Natural killer cell (primary cell): ENCODE measurements at regions not wholly inside any gene's neighbourhood (a gene's known extent, or its start where the extent isn't known, plus 50 kb on each side); places are given as distances from the start of the nearest gene placed in this dataset.
"Not testable (repeated sequence)": the region's sequence is repeated elsewhere in the genome, so short reads cannot be mapped to it uniquely, and the experiment has no call there.

Source experiments
- ATAC-seq, 3 donors: fragments of 150-1000 bp in 2 of 3; fragments of 200-7000 bp in 1 of 3; cut with Tn5 transposase; 1 replicate in 1 of 3; 2 replicates in 2 of 3; pipeline ENCODE4 v1.10.0; 2021; ENCODE audit warnings: mild to moderate bottlenecking in 2 of 3, moderate library complexity in 2 of 3
- DNase-seq, 2 donors: peaks; one replicate each; pipeline versions ENCODE4 v3.0.0 to v3.0.0-alpha.2; 2013 to 2021; ENCODE audit warnings: mixed read lengths in 1 of 2
- H3K27ac ChIP-seq: one replicate; pipeline ENCODE4 v1.5.1; 2013; ENCODE audit warnings: mild to moderate bottlenecking, low read length
- H3K27me3 ChIP-seq: one replicate; pipeline ENCODE4 v1.6.1; 2013; ENCODE audit warnings: low read length; ENCODE audit not compliant: control insufficient read depth, insufficient read depth
- H3K36me3 ChIP-seq: one replicate; pipeline ENCODE4 v1.6.1; 2013; ENCODE audit warnings: low read length; ENCODE audit not compliant: control insufficient read depth, insufficient read depth
- H3K4me1 ChIP-seq: one replicate; pipeline ENCODE4 v1.6.1; 2013; ENCODE audit warnings: low read length; ENCODE audit not compliant: control insufficient read depth, insufficient read depth
- H3K4me3 ChIP-seq: one replicate; pipeline ENCODE4 v1.5.1; 2013; ENCODE audit warnings: low read length
- H3K9me3 ChIP-seq: one replicate; pipeline ENCODE4 v1.6.1; 2013; ENCODE audit warnings: low read length; ENCODE audit not compliant: control insufficient read depth, insufficient read depth
- H3K27ac Mint-ChIP-seq, 2 donors: one replicate each; pipeline ENCODE4 v1.8.0; 2022; ENCODE audit warnings: mild to moderate bottlenecking in 2 of 2, mixed read lengths in 2 of 2, moderate library complexity in 1 of 2
- H3K27me3 Mint-ChIP-seq, 2 donors: one replicate each; pipeline ENCODE4 v1.8.0; 2022; ENCODE audit warnings: low read depth in 2 of 2, mixed read lengths in 2 of 2
- H3K36me3 Mint-ChIP-seq: one replicate; pipeline ENCODE4 v1.8.0; 2022; ENCODE audit warnings: mixed read lengths
- H3K4me1 Mint-ChIP-seq, 2 donors: one replicate each; pipeline ENCODE4 v1.8.0; 2022; ENCODE audit warnings: mixed read lengths in 2 of 2
- H3K4me3 Mint-ChIP-seq: one replicate; pipeline ENCODE4 v1.8.0; 2022; ENCODE audit warnings: mild to moderate bottlenecking, moderate library complexity, mixed read lengths
- H3K9me3 Mint-ChIP-seq, 2 donors: one replicate each; pipeline ENCODE4 v1.8.0; 2022; ENCODE audit warnings: mixed read lengths in 2 of 2
- WGBS: methylation state at CpG from one replicate; pipeline ENCODE4 v1.1.7; 2013; ENCODE audit warnings: missing lambda C conversion rate; ENCODE audit not compliant: insufficient coverage; 5-methylcytosine and 5-hydroxymethylcytosine counted together
- intact Hi-C: fragments of 100-400 bp; cut with micrococcal nuclease; formaldehyde crosslinking; loops from one replicate; pipeline ENCODE4 v1.14.2; 2022
- TF ChIP-seq, protein P1 (sequence below): fragments of 200-600 bp; IDR thresholded peaks from one replicate; pipeline ENCODE4 v1.8.0; 2022; ENCODE audit warnings: antibody characterized with exemption

DNA sequence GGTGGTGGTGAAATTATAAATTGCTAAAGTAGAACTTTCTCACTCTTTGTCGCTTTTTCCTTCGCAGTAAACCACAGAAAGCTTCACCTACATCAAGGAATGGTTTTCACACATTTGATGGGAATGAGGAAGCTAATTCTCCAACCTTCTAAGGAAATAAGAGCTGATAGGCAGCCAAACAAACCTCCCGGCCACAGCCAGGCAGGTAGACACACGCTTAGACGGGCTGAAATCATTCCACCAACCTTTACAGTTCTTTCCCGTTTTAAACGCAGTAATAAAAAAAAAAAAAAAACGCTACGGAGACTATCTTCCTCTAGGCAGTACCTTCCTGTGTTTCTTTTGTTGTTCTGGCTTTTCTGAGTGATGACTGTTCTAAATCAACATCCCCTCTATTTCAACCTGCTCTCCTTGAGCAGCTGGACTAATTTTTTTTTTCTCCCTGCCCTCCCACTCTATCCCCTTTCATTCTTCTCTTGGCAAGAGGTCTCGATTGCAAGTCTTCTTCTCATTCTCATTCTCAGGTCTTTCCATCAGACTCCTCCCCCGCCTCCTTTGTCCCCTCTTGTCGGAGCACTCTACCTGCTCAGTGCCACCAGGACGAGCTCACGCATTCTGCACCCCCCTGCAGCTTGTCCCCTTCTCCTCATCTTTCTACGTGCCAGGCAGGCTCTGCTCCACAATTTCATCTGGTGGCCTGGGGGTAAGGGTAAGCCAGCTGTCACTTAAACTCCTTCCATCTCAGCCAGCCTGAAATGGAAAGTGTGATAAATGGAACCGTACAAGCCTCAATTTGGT, 391.1 kb upstream of the MDFIC2 start:
- Mint-ChIP-seq H3K4me3 (no peak overlapping the region), H3K4me1 (peaks cover 0 to 5% of the 10 kb centered on the region in 2 donors), H3K36me3 (no peaks in the 10 kb centered on the region), H3K27me3 (peaks cover 17 to 33% of the 10 kb centered on the region in 2 donors), H3K27ac (no peak overlapping the region), H3K9me3 (no peaks in the 10 kb centered on the region)
- intact Hi-C loops, result no loop called here
- no peaks in the 10 kb centered on the region for H3K36me3 ChIP-seq
- H3K4me1 ChIP-seq, result no peaks in the 10 kb centered on the region
- DNase-seq (no peak), ATAC-seq (no peak)
- no peak overlapping the region for H3K4me3 ChIP-seq
- H3K9me3 ChIP-seq, result no peaks in the 10 kb centered on the region
- H3K27ac ChIP-seq, result no peak overlapping the region
- 46% methylated on average over 14 of the region's 16 CpGs for WGBS
- TF ChIP-seq, protein P1, sequence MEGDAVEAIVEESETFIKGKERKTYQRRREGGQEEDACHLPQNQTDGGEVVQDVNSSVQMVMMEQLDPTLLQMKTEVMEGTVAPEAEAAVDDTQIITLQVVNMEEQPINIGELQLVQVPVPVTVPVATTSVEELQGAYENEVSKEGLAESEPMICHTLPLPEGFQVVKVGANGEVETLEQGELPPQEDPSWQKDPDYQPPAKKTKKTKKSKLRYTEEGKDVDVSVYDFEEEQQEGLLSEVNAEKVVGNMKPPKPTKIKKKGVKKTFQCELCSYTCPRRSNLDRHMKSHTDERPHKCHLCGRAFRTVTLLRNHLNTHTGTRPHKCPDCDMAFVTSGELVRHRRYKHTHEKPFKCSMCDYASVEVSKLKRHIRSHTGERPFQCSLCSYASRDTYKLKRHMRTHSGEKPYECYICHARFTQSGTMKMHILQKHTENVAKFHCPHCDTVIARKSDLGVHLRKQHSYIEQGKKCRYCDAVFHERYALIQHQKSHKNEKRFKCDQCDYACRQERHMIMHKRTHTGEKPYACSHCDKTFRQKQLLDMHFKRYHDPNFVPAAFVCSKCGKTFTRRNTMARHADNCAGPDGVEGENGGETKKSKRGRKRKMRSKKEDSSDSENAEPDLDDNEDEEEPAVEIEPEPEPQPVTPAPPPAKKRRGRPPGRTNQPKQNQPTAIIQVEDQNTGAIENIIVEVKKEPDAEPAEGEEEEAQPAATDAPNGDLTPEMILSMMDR, result no peak
- H3K27me3 ChIP-seq, result peaks cover 2% of the 10 kb centered on the region

DNA sequence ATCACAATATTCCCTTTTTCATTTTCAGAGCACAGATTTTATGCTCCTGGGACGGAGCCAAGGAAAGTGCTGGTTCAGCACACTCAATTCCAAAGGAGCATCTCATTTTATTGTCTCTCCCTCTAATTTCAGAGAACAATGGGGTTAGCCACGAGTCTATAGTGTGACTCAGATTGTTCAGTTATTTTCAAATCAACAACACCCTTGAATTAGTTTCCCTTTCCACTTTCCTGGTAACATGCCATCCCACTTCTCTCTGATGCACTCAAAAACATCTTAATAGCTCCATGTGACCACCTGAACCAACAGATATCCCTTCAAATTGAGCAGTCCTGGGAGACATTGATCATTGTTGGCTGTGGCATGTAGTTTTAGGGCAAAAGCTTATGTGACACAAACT, 389.7 kb upstream of the MDFIC2 start:
- TF ChIP-seq, protein P1, result no peak
- no peak overlapping the region for H3K4me3 ChIP-seq
- WGBS, result 64% methylated on average over 2 of the region's 2 CpGs
- DNase-seq (no peak), ATAC-seq (no peak)
- peaks cover 0 to 5% of the 10 kb centered on the region in 2 donors for H3K4me1 Mint-ChIP-seq
- H3K27ac ChIP-seq, result no peak overlapping the region
- H3K36me3 ChIP-seq, result no peaks in the 10 kb centered on the region
- no peaks in the 10 kb centered on the region for H3K4me1 ChIP-seq
- H3K27ac Mint-ChIP-seq, result no peak overlapping the region
- no peak overlapping the region for H3K4me3 Mint-ChIP-seq
- H3K9me3 ChIP-seq, result no peaks in the 10 kb centered on the region
- peaks cover 17 to 33% of the 10 kb centered on the region in 2 donors for H3K27me3 Mint-ChIP-seq
- intact Hi-C loops, result no loop called here
- H3K36me3 Mint-ChIP-seq, result no peaks in the 10 kb centered on the region
- no peaks in the 10 kb centered on the region for H3K9me3 Mint-ChIP-seq
- H3K27me3 ChIP-seq, result peaks cover 2% of the 10 kb centered on the region

GRCh38 chr3:70684701-70685100, 372.3 kb upstream of the MDFIC2 start:
- no peak overlapping the region for H3K27ac Mint-ChIP-seq
- DNase-seq (no peak), ATAC-seq (no peak)
- intact Hi-C loops, result no loop called here
- no peaks in the 10 kb centered on the region for H3K4me1 ChIP-seq
- no peaks in the 10 kb centered on the region for H3K36me3 ChIP-seq
- H3K4me3 ChIP-seq, result no peak overlapping the region
- H3K4me3 Mint-ChIP-seq, result no peak overlapping the region
- WGBS, result 75% methylated on average over 1 of the region's 1 CpG
- TF ChIP-seq, protein P1, result no peak
- H3K36me3 Mint-ChIP-seq, result no peaks in the 10 kb centered on the region
- H3K9me3 Mint-ChIP-seq, result peaks cover 5 to 6% of the 10 kb centered on the region in 2 donors
- H3K4me1 Mint-ChIP-seq, result no peaks in the 10 kb centered on the region
- H3K9me3 ChIP-seq, result no peaks in the 10 kb centered on the region
- no peaks in the 10 kb centered on the region for H3K27me3 ChIP-seq
- no peak overlapping the region for H3K27ac ChIP-seq
- H3K27me3 Mint-ChIP-seq, result no peaks in the 10 kb centered on the region

- not testable (repeated sequence) for H3K27ac Mint-ChIP-seq, H3K27me3 Mint-ChIP-seq
- peaks cover 11 to 12% of the 10 kb centered on the region in 2 donors for H3K9me3 Mint-ChIP-seq
Observed at GRCh38 chr3:70675810-70676209, 363.4 kb upstream of the MDFIC2 start.

More at GRCh38 chr3:70675810-70676209, 363.4 kb upstream of the MDFIC2 start:
- H3K27me3 ChIP-seq, H3K4me1 ChIP-seq, intact Hi-C loops, H3K36me3 ChIP-seq, H3K4me1 Mint-ChIP-seq, H3K9me3 ChIP-seq, H3K36me3 Mint-ChIP-seq, H3K4me3 Mint-ChIP-seq, DNase-seq, ATAC-seq, H3K27ac ChIP-seq, H3K4me3 ChIP-seq: not testable (repeated sequence)
- 75% methylated on average over 1 of the region's 3 CpGs for WGBS
